Activated T-helper 1 cell treated with anti-CD3 and anti-CD28 coated beads, Interleukin-12 subunit alpha, Interleukin-12 subunit beta, Interleukin-2, Interleukin-4 antibody, amounts not matched to agents 30 ng/mL and 10 ng/mL and 1 ng/mL, durations not matched to agents 14 hours and 24 hours and 36 hours (primary cell): ENCODE measurements at regions not wholly inside any gene's neighbourhood (a gene's known extent, or its start where the extent isn't known, plus 50 kb on each side); places are given as distances from the start of the nearest gene placed in this dataset.

Experiments
- DNase-seq: peaks from one replicate; pipeline ENCODE4 v3.0.0; 2021; ENCODE audit warnings: low spot score
- H3K27ac Mint-ChIP-seq: one replicate; pipeline ENCODE4 v1.8.0; 2021; ENCODE audit warnings: mild to moderate bottlenecking, mixed read lengths
- H3K27me3 Mint-ChIP-seq: one replicate; pipeline ENCODE4 v1.8.0; 2022; ENCODE audit warnings: mild to moderate bottlenecking, moderate library complexity, mixed read lengths; ENCODE audit not compliant: insufficient read depth
- H3K36me3 Mint-ChIP-seq: one replicate; pipeline ENCODE4 v1.8.0; 2021; ENCODE audit warnings: low read depth, mixed read lengths
- H3K4me1 Mint-ChIP-seq: one replicate; pipeline ENCODE4 v1.8.0; 2021; ENCODE audit warnings: low read depth, mixed read lengths
- H3K4me3 Mint-ChIP-seq: one replicate; pipeline ENCODE4 v1.8.0; 2021; ENCODE audit warnings: mild to moderate bottlenecking, moderate library complexity, mixed read lengths
- H3K9me3 Mint-ChIP-seq: one replicate; pipeline ENCODE4 v1.8.0; 2021; ENCODE audit warnings: mixed read lengths
- intact Hi-C: fragments of 100-400 bp; cut with micrococcal nuclease; formaldehyde crosslinking; loops from one replicate; pipeline ENCODE4 v1.15.1; 2024

DNA sequence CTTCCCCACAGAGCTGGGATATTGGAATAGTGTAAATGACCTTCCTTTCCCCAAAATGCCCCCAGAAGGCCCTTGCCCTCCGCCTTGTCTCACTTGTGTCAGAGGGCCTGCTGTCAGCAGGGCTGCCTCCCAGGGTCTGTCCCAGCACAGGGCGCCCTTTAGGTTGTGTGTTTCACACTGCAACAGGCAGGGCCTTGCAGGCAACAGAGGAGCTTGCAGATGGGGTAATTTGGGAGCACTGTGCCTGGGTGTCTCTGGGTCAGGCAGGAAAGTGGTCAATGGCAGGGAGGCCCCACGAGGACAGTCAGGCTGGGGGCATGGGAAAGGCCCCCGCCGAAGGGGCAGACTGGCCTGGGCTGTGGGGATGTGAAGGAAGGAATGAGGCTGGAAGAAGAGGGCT, 130.7 kb downstream of the ASB1 start:
- intact Hi-C loops = no loop called here
- H3K4me1 Mint-ChIP-seq = no peaks in the 10 kb centered on the region
- peaks cover 2% of the 10 kb centered on the region for H3K27me3 Mint-ChIP-seq
- H3K4me3 Mint-ChIP-seq = no peak overlapping the region
- H3K9me3 Mint-ChIP-seq = no peaks in the 10 kb centered on the region
- DNase-seq = no peak
- H3K36me3 Mint-ChIP-seq = no peaks in the 10 kb centered on the region
- H3K27ac Mint-ChIP-seq = no peak overlapping the region

DNA sequence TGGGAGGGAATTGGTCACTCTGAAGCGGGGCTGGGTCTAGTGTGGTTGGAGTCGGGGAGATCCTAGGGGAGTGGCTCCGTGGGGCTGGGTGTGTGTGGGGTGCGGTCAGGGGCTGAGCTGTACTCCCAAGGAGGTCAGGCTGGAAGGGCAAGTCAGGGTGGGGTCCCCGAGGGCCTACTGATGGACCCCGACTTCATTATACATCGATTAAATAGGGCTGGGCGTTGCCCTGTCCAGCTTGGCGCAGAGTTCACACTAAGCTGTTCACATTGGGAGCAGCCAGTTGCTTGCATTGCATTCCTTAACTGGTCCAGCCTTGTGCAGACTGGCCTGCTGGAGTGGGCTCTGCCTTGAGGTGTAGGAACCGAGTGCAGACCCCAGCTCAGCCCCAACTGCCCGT, 131.2 kb downstream of the ASB1 start:
- no peak overlapping the region for H3K4me3 Mint-ChIP-seq
- no peaks in the 10 kb centered on the region for H3K36me3 Mint-ChIP-seq
- no peak overlapping the region for H3K27ac Mint-ChIP-seq
- H3K4me1 Mint-ChIP-seq = no peaks in the 10 kb centered on the region
- DNase-seq = no peak
- intact Hi-C loops = no loop called here
- peaks cover 2% of the 10 kb centered on the region for H3K27me3 Mint-ChIP-seq
- no peaks in the 10 kb centered on the region for H3K9me3 Mint-ChIP-seq

DNA sequence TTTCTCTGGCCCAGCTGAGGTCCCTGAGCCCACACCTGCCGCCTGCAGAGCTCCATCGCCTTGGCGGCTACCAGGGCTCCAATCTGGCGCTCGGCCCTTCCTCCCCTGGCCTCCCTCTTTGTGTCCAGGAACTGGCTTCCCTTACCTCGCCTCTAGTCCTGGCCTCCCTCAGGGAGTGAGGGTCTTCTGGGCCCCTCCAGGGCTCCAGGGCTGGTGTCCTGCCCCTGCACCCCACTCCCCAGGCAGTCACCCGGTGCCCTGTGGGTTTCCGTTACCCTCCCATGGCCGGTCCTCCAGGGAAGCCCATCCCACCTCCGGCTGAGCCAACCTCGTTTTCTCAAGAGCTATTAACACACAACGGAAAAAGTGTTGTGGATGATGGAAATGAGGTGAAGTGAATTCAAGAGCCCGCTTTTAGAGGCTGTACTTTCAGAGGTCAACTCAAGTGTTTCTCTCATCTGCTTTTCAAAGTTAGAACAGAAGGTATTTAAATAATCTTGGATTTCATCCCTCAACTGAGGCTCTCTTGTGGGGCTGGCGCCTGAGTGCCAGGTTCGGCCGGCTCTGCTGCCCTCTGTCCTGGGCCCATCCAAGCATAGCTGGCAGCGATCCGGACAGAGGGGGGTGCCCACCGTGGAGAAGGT, 131.9 kb downstream of the ASB1 start:
- Mint-ChIP-seq H3K36me3 (no peaks in the 10 kb centered on the region), H3K27me3 (peaks cover 2% of the 10 kb centered on the region), H3K4me3 (no peak overlapping the region), H3K4me1 (no peaks in the 10 kb centered on the region), H3K27ac (no peak overlapping the region), H3K9me3 (no peaks in the 10 kb centered on the region)
- DNase-seq = no peak
- intact Hi-C loops = no loop called here

GRCh38 chr2:238560234-238560633, 133.5 kb downstream of the ASB1 start:
- intact Hi-C loops = no loop called here
- no peak overlapping the region for H3K27ac Mint-ChIP-seq
- H3K27me3 Mint-ChIP-seq = peaks cover 2% of the 10 kb centered on the region
- no peaks in the 10 kb centered on the region for H3K9me3 Mint-ChIP-seq
- no peak for DNase-seq
- H3K4me3 Mint-ChIP-seq = no peak overlapping the region
- no peaks in the 10 kb centered on the region for H3K36me3 Mint-ChIP-seq
- H3K4me1 Mint-ChIP-seq = no peaks in the 10 kb centered on the region

GRCh38 chr2:238561230-238561629, 134.5 kb downstream of the ASB1 start:
- DNase-seq = no peak
- Mint-ChIP-seq H3K4me1 (no peaks in the 10 kb centered on the region), H3K27me3 (peaks cover 2% of the 10 kb centered on the region), H3K27ac (no peak overlapping the region), H3K9me3 (no peaks in the 10 kb centered on the region), H3K4me3 (no peak overlapping the region), H3K36me3 (no peaks in the 10 kb centered on the region)
- intact Hi-C loops = no loop called here

- Mint-ChIP-seq H3K4me1 (no peaks in the 10 kb centered on the region), H3K4me3 (no peak overlapping the region), H3K36me3 (no peaks in the 10 kb centered on the region), H3K9me3 (no peaks in the 10 kb centered on the region), H3K27ac (no peak overlapping the region), H3K27me3 (no peaks in the 10 kb centered on the region)
- intact Hi-C loops = no loop called here
- DNase-seq = no peak
Observed at GRCh38 chr2:238562446-238562845, 135.7 kb downstream of the ASB1 start.

DNA sequence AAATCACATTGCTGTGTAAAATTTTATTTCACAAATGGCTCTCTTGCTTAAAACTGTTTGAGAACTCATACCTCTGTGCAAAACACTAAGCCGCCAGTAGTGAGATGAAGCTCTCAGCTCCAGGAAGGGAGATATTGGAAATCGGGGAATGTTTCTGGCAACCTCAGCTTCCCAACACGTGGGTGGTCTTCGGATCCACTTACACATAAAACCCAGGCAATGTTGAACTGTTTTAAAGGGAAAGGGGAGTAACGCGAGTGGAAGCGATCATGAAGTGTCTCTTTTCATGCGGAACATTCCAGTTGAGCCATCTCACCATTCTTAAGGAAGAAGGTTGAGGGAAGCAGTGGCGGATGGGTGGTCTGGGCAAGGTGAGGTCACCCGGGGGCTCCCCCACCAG, 136.8 kb downstream of the ASB1 start:
- Mint-ChIP-seq H3K27me3 (no peaks in the 10 kb centered on the region), H3K4me1 (no peaks in the 10 kb centered on the region), H3K36me3 (no peaks in the 10 kb centered on the region), H3K9me3 (no peaks in the 10 kb centered on the region), H3K4me3 (no peak overlapping the region), H3K27ac (no peak overlapping the region)
- intact Hi-C loops = no loop called here
- DNase-seq = no peak

GRCh38 chr2:238564286-238564920, 137.7 kb downstream of the ASB1 start:
- H3K27me3 Mint-ChIP-seq = no peaks in the 10 kb centered on the region
- H3K4me1 Mint-ChIP-seq = no peaks in the 10 kb centered on the region
- H3K4me3 Mint-ChIP-seq = no peak overlapping the region
- no peak for DNase-seq
- H3K36me3 Mint-ChIP-seq = no peaks in the 10 kb centered on the region
- no peak overlapping the region for H3K27ac Mint-ChIP-seq
- intact Hi-C loops = no loop called here
- H3K9me3 Mint-ChIP-seq = no peaks in the 10 kb centered on the region

- H3K4me1 Mint-ChIP-seq = no peaks in the 10 kb centered on the region
- no peaks in the 10 kb centered on the region for H3K9me3 Mint-ChIP-seq
- H3K27ac Mint-ChIP-seq = no peak overlapping the region
- H3K4me3 Mint-ChIP-seq = no peak overlapping the region
- no peaks in the 10 kb centered on the region for H3K27me3 Mint-ChIP-seq
- intact Hi-C loops = no loop called here
- DNase-seq = no peak
- H3K36me3 Mint-ChIP-seq = no peaks in the 10 kb centered on the region
Observed at GRCh38 chr2:238565031-238565430, 138.3 kb downstream of the ASB1 start.

DNA sequence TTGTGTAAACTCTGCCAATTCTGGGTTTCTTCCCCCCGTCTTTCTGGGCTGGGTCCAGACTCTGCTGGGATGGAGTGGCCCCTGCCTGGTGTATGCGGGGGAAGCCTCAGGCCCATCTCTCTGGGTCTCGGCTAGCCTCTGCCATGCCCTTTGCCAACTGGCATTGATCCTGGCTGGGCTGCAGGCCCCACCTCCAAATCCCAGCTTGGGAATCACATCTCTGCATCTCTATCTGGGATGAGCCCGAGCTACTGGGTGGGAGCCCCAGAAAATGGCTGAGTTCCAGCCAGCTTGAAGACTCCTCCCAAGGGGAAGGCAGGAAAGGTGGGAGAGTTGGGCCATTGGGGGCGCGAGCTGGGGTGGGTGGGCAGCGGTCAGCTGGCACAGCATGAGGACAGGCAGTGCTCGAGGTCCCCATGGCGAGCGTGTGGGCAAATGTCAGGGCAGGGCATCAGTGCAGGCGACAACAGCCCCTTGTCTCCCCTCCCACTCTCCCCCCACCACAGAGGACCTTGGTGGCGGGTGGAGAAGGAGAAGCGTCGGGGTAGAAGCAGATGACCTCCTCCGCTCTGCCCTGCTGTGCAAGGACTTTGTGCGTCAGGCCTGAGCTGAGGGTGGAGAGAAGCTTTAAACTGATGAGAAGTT, 139.4 kb downstream of the ASB1 start:
- Mint-ChIP-seq H3K4me3 (no peak overlapping the region), H3K36me3 (no peaks in the 10 kb centered on the region), H3K9me3 (no peaks in the 10 kb centered on the region), H3K4me1 (no peaks in the 10 kb centered on the region), H3K27me3 (no peaks in the 10 kb centered on the region), H3K27ac (no peak overlapping the region)
- intact Hi-C loops = no loop called here
- no peak for DNase-seq

DNA sequence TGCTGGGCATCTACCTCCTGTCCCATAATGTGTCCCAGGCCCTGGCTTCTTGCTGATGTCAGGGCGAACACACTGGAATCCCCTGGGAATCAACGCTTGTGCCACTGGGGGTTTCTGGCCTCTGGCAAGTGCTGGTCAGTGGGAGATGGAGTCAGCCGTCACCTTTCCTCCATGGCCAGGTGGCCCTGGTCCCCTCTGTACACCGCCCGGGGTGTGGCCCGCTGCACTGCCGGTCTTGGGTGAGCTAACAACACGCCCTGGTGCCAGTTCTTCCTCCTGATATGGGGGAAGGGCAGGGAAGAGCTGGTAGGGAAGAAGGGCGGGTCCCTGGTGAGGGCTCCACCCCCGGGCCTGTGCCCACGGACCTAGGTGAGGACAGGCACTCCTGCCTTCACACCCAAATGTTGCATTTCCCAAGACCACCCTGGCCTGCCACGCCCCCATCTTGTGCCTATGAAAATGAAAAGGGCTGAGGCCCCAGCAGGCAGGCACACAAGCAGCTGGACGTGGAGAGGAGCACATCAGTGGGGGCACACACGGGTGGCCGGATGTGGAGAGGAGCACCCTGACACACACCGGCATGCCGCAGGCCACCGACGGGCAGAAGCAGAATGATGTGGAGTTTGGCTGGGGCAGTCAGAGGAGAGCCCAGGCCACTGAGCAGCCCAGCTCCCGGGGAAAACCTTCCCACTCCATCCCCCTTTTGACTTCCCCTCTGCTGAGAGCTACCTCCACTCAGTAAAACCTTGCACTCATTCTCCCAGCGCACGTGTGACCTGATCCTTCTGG, 140.5 kb downstream of the ASB1 start:
- no peak overlapping the region for H3K4me3 Mint-ChIP-seq
- H3K27me3 Mint-ChIP-seq = no peaks in the 10 kb centered on the region
- intact Hi-C loops = no loop called here
- DNase-seq = no peak
- H3K4me1 Mint-ChIP-seq = no peaks in the 10 kb centered on the region
- H3K36me3 Mint-ChIP-seq = no peaks in the 10 kb centered on the region
- no peaks in the 10 kb centered on the region for H3K9me3 Mint-ChIP-seq
- no peak overlapping the region for H3K27ac Mint-ChIP-seq

GRCh38 chr2:238567996-238568395, 141.3 kb downstream of the ASB1 start:
- no peaks in the 10 kb centered on the region for H3K4me1 Mint-ChIP-seq
- H3K4me3 Mint-ChIP-seq = no peak overlapping the region
- DNase-seq = no peak
- no peak overlapping the region for H3K27ac Mint-ChIP-seq
- H3K36me3 Mint-ChIP-seq = no peaks in the 10 kb centered on the region
- intact Hi-C loops = no loop called here
- H3K9me3 Mint-ChIP-seq = no peaks in the 10 kb centered on the region
- H3K27me3 Mint-ChIP-seq = no peaks in the 10 kb centered on the region
